ENCODE measurements at regions not wholly inside any gene's neighbourhood (a gene's known extent, or its start where the extent isn't known, plus 50 kb on each side); places are given as distances from the start of the nearest gene placed in this dataset.

GRCh38 chr2:15796167-15796942 is 144.0 kb upstream of the MYCN start:
- no peak for TF ChIP-seq POLR2A (IDR thresholded peaks at IDR 0.05; ENCODE audit: low read depth)
- no peak for TF ChIP-seq CTCF (IDR thresholded peaks at IDR 0.05)

Measured in esophagus muscularis mucosa (tissue), 3 donors.